ENCODE measurements at regions not wholly inside any gene's neighbourhood (a gene's known extent, or its start where the extent isn't known, plus 50 kb on each side); places are given as distances from the start of the nearest gene placed in this dataset.

DNA sequence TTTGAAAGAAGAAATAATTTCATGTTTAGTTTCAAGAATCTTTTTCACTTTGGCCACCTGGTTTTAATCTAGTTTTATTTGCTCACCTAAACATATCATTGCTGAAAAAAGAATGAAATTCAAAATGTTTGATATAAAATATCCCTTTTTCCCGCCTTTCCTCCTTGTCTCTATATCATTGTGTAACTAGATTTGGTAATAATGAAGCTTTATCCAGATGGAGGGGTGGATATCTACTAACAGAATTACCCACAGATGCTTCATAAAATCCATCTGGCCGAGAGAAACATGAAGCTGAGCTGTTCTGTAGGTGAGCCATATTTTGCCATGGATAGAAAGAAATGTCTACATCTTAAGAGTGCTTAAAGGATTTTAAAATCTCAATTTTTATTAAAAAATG lies 214.7 kb downstream of the ICE1 start:
- Histone ChIP-seq H4K20me1 (ENCODE audit: insufficient read depth, low read length) (no peaks in the 10 kb centered on the region), H3K4me1 (ENCODE audit: insufficient read depth, low read length) (no peaks in the 10 kb centered on the region), H3K4me2 (ENCODE audit: insufficient read depth, low read length) (no peak overlapping the region), H3K9me3 (ENCODE audit: low read depth, low read length) (no peaks in the 10 kb centered on the region), H3K27me3 (ENCODE audit: insufficient read depth, low read length) (no peaks in the 10 kb centered on the region), H2AFZ (ENCODE audit: low read length) (no peak overlapping the region), H3K36me3 (ENCODE audit: insufficient read depth, low read length) (no peaks in the 10 kb centered on the region), H3K27ac (ENCODE audit: low read depth, low read length) (no peak overlapping the region), H3K79me2 (ENCODE audit: insufficient read depth, low read length) (no peaks in the 10 kb centered on the region), H3K4me3 (ENCODE audit: insufficient read depth, low read length) (no peak overlapping the region)
- TF ChIP-seq, protein P1, sequence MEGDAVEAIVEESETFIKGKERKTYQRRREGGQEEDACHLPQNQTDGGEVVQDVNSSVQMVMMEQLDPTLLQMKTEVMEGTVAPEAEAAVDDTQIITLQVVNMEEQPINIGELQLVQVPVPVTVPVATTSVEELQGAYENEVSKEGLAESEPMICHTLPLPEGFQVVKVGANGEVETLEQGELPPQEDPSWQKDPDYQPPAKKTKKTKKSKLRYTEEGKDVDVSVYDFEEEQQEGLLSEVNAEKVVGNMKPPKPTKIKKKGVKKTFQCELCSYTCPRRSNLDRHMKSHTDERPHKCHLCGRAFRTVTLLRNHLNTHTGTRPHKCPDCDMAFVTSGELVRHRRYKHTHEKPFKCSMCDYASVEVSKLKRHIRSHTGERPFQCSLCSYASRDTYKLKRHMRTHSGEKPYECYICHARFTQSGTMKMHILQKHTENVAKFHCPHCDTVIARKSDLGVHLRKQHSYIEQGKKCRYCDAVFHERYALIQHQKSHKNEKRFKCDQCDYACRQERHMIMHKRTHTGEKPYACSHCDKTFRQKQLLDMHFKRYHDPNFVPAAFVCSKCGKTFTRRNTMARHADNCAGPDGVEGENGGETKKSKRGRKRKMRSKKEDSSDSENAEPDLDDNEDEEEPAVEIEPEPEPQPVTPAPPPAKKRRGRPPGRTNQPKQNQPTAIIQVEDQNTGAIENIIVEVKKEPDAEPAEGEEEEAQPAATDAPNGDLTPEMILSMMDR (IDR thresholded peaks at IDR 0.05; ENCODE audit: extremely low read depth, low read depth, low read length), result no peak
- no peak for DNase-seq (ENCODE audit: insufficient read length, low spot score, missing footprints)

DNA sequence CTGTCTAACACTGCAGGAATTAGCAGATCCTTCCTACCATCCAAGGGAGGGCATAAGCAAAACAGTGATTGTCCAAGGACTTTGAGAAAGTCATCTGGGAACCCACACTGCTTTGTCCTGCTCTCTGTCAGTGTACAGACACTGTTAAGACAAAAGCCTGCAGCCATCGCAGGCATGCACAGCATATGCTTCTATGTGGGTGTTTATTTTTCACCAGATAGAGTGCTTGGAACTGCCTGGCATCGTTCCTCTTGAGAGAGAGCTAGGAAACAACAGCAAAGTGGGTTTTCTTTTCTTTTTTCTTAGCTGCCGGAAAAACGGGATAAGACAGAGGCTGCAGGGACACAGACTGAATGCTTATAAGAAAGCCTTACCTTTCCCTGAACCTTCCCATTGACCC lies 212.3 kb downstream of the ICE1 start:
- DNase-seq (ENCODE audit: insufficient read length, low spot score, missing footprints), result no peak
- no peaks in the 10 kb centered on the region for H3K9me3 ChIP-seq (ENCODE audit: low read depth, low read length)
- TF ChIP-seq, protein P1 (IDR thresholded peaks at IDR 0.05; ENCODE audit: extremely low read depth, low read depth, low read length), result no peak
- H3K27ac ChIP-seq (ENCODE audit: low read depth, low read length), result no peak overlapping the region
- no peaks in the 10 kb centered on the region for H3K4me1 ChIP-seq (ENCODE audit: insufficient read depth, low read length)
- no peaks in the 10 kb centered on the region for H3K79me2 ChIP-seq (ENCODE audit: insufficient read depth, low read length)
- no peak overlapping the region for H3K4me2 ChIP-seq (ENCODE audit: insufficient read depth, low read length)
- no peaks in the 10 kb centered on the region for H3K27me3 ChIP-seq (ENCODE audit: insufficient read depth, low read length)
- no peaks in the 10 kb centered on the region for H3K36me3 ChIP-seq (ENCODE audit: insufficient read depth, low read length)
- no peaks in the 10 kb centered on the region for H4K20me1 ChIP-seq (ENCODE audit: insufficient read depth, low read length)
- H3K4me3 ChIP-seq (ENCODE audit: insufficient read depth, low read length), result no peak overlapping the region
- no peak overlapping the region for H2AFZ ChIP-seq (ENCODE audit: low read length)

DNA sequence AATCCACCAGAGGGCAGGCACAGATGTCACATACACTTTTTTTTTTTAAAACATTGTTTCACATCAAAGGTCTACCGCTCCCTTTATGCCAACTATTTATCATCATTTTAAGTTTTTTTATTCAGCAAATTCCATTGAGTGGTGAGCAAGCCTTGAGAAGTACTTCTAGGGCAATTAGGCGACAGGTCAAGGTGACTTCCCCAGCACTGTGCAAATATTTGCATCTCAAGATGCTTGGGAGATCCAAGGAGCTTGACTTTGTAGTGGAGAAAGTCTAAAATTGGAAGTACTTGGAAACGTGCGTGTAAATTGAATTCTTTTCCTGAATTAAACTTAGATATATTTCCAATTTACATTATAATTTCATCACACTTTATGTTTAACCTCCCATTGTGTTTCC lies 211.1 kb downstream of the ICE1 start:
- H3K4me3 ChIP-seq (ENCODE audit: insufficient read depth, low read length), result no peak overlapping the region
- TF ChIP-seq, protein P1 (IDR thresholded peaks at IDR 0.05; ENCODE audit: extremely low read depth, low read depth, low read length), result no peak

DNA sequence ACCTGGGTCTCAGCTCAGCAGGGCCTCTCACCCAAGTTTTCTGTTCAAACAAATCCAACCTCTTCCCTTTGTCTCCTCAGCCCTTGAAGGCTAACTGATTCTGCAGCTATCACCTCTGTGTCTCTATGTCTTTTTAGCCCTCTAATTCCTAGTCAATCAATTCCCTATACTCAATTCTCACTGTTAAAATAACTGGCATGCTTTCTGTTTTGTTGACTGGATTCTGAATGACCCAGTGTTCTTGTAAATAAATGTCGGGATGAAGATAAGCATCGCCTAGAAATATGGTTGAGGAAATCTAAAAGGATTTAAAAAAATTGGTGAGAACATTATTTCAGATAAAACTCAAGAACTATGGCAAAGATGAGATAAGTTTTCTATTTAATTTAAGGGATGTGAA lies 210.2 kb downstream of the ICE1 start:
- H2AFZ ChIP-seq (ENCODE audit: low read length), result no peak overlapping the region
- no peaks in the 10 kb centered on the region for H4K20me1 ChIP-seq (ENCODE audit: insufficient read depth, low read length)
- H3K4me2 ChIP-seq (ENCODE audit: insufficient read depth, low read length), result no peak overlapping the region
- DNase-seq (ENCODE audit: insufficient read length, low spot score, missing footprints), result no peak
- no peak overlapping the region for H3K27ac ChIP-seq (ENCODE audit: low read depth, low read length)
- no peaks in the 10 kb centered on the region for H3K79me2 ChIP-seq (ENCODE audit: insufficient read depth, low read length)
- no peak overlapping the region for H3K4me3 ChIP-seq (ENCODE audit: insufficient read depth, low read length)
- no peaks in the 10 kb centered on the region for H3K27me3 ChIP-seq (ENCODE audit: insufficient read depth, low read length)
- TF ChIP-seq, protein P1 (IDR thresholded peaks at IDR 0.05; ENCODE audit: extremely low read depth, low read depth, low read length), result no peak
- H3K36me3 ChIP-seq (ENCODE audit: insufficient read depth, low read length), result no peaks in the 10 kb centered on the region
- H3K9me3 ChIP-seq (ENCODE audit: low read depth, low read length), result no peaks in the 10 kb centered on the region
- no peaks in the 10 kb centered on the region for H3K4me1 ChIP-seq (ENCODE audit: insufficient read depth, low read length)

More for the DNA sequence above, 211.1 kb downstream of the ICE1 start:
- H3K27me3 ChIP-seq (ENCODE audit: insufficient read depth, low read length), result no peaks in the 10 kb centered on the region
- no peaks in the 10 kb centered on the region for H4K20me1 ChIP-seq (ENCODE audit: insufficient read depth, low read length)
- DNase-seq (ENCODE audit: insufficient read length, low spot score, missing footprints), result no peak
- no peaks in the 10 kb centered on the region for H3K36me3 ChIP-seq (ENCODE audit: insufficient read depth, low read length)
- no peaks in the 10 kb centered on the region for H3K4me1 ChIP-seq (ENCODE audit: insufficient read depth, low read length)
- H3K9me3 ChIP-seq (ENCODE audit: low read depth, low read length), result no peaks in the 10 kb centered on the region
- H3K4me2 ChIP-seq (ENCODE audit: insufficient read depth, low read length), result no peak overlapping the region
- no peak overlapping the region for H3K27ac ChIP-seq (ENCODE audit: low read depth, low read length)
- no peak overlapping the region for H2AFZ ChIP-seq (ENCODE audit: low read length)
- H3K79me2 ChIP-seq (ENCODE audit: insufficient read depth, low read length), result no peaks in the 10 kb centered on the region
